ENCODE measurements at regions not wholly inside any gene's neighbourhood (a gene's known extent, or its start where the extent isn't known, plus 50 kb on each side); places are given as distances from the start of the nearest gene placed in this dataset.

GRCh38 chr16:87240211-87241136 lies 76.7 kb downstream of the C16orf95 start:
- no peak overlapping the region for H3K4me3 Mint-ChIP-seq
- 92 to 98% methylated on average over 14 of the region's 14 CpGs for WGBS, 2 experiments (ENCODE audit: insufficient coverage in 1 of 2, insufficient read length in 1 of 2)
- DNase-seq = no peak
- Histone ChIP-seq H3K27me3 (ENCODE audit: control insufficient read depth, insufficient read depth, low read length, poor library complexity, severe bottlenecking) (no peaks in the 10 kb centered on the region), H3K4me1 (ENCODE audit: control insufficient read depth, insufficient read depth, low read length) (peaks cover 2% of the 10 kb centered on the region), H3K9me3 (ENCODE audit: control insufficient read depth, low read length) (no peaks in the 10 kb centered on the region), H3K27ac (ENCODE audit: low read depth, low read length) (no peak overlapping the region), H3K4me3 (ENCODE audit: low read length) (no peak overlapping the region), H3K36me3 (ENCODE audit: control insufficient read depth, insufficient read depth, low read length) (no peaks in the 10 kb centered on the region), H3K9ac (ENCODE audit: extremely low read depth, low read length, poor library complexity, severe bottlenecking) (no peak overlapping the region)
- no peak overlapping the region for H3K27ac Mint-ChIP-seq
- H3K36me3 Mint-ChIP-seq (ENCODE audit: low read depth) = no peaks in the 10 kb centered on the region
- H3K4me1 Mint-ChIP-seq = peaks cover 37% of the 10 kb centered on the region
- H3K27me3 Mint-ChIP-seq (ENCODE audit: insufficient read depth) = no peaks in the 10 kb centered on the region
- TF ChIP-seq CTCF (conservative IDR thresholded peaks at IDR 0.05) = no peak
- no peaks in the 10 kb centered on the region for H3K9me3 Mint-ChIP-seq

GRCh38 chr16:87241137-87241771 lies 75.9 kb downstream of the C16orf95 start:
- DNase-seq = no peak
- no peak overlapping the region for H3K9ac ChIP-seq (ENCODE audit: extremely low read depth, low read length, poor library complexity, severe bottlenecking)
- no peak overlapping the region for H3K27ac Mint-ChIP-seq
- peaks cover 38% of the 10 kb centered on the region for H3K4me1 Mint-ChIP-seq
- no peaks in the 10 kb centered on the region for H3K27me3 ChIP-seq (ENCODE audit: control insufficient read depth, insufficient read depth, low read length, poor library complexity, severe bottlenecking)
- no peak for TF ChIP-seq CTCF (conservative IDR thresholded peaks at IDR 0.05)
- no peak overlapping the region for H3K4me3 Mint-ChIP-seq
- no peak overlapping the region for H3K27ac ChIP-seq (ENCODE audit: low read depth, low read length)
- H3K27me3 Mint-ChIP-seq (ENCODE audit: insufficient read depth) = no peaks in the 10 kb centered on the region
- H3K4me3 ChIP-seq (ENCODE audit: low read length) = no peak overlapping the region
- H3K36me3 ChIP-seq (ENCODE audit: control insufficient read depth, insufficient read depth, low read length) = no peaks in the 10 kb centered on the region
- no peaks in the 10 kb centered on the region for H3K9me3 Mint-ChIP-seq
- H3K36me3 Mint-ChIP-seq (ENCODE audit: low read depth) = no peaks in the 10 kb centered on the region
- no peaks in the 10 kb centered on the region for H3K9me3 ChIP-seq (ENCODE audit: control insufficient read depth, low read length)
- 87 to 97% methylated on average over 9 to 15 of the region's 15 CpGs for WGBS, 2 experiments (ENCODE audit: insufficient coverage in 1 of 2, insufficient read length in 1 of 2)
- H3K4me1 ChIP-seq (ENCODE audit: control insufficient read depth, insufficient read depth, low read length) = no peaks in the 10 kb centered on the region

- Mint-ChIP-seq H3K4me3 (no peak overlapping the region), H3K36me3 (ENCODE audit: low read depth) (no peaks in the 10 kb centered on the region)
- H3K36me3 ChIP-seq (ENCODE audit: control insufficient read depth, insufficient read depth, low read length) = no peaks in the 10 kb centered on the region
These were observed 73.7 kb downstream of the C16orf95 start for GRCh38 chr16:87243478-87243877.

More at GRCh38 chr16:87243478-87243877, 73.7 kb downstream of the C16orf95 start:
- Histone ChIP-seq H3K27ac (ENCODE audit: low read depth, low read length) (no peak overlapping the region), H3K9ac (ENCODE audit: extremely low read depth, low read length, poor library complexity, severe bottlenecking) (no peak overlapping the region), H3K9me3 (ENCODE audit: control insufficient read depth, low read length) (no peaks in the 10 kb centered on the region), H3K27me3 (ENCODE audit: control insufficient read depth, insufficient read depth, low read length, poor library complexity, severe bottlenecking) (no peaks in the 10 kb centered on the region), H3K4me1 (ENCODE audit: control insufficient read depth, insufficient read depth, low read length) (no peaks in the 10 kb centered on the region), H3K4me3 (ENCODE audit: low read length) (no peak overlapping the region)
- no peaks in the 10 kb centered on the region for H3K27me3 Mint-ChIP-seq (ENCODE audit: insufficient read depth)
- no peak overlapping the region for H3K27ac Mint-ChIP-seq
- WGBS, 2 experiments (ENCODE audit: insufficient coverage in 1 of 2, insufficient read length in 1 of 2) = 53 to 64% methylated on average over 7 of the region's 7 CpGs
- H3K9me3 Mint-ChIP-seq = no peaks in the 10 kb centered on the region
- TF ChIP-seq CTCF (conservative IDR thresholded peaks at IDR 0.05) = no peak
- no peak for DNase-seq
- peaks cover 32% of the 10 kb centered on the region for H3K4me1 Mint-ChIP-seq

Data from endodermal cell (in vitro differentiated cells).